Endodermal cell (in vitro differentiated cells): ENCODE measurements at regions not wholly inside any gene's neighbourhood (a gene's known extent, or its start where the extent isn't known, plus 50 kb on each side); places are given as distances from the start of the nearest gene placed in this dataset.

Experiments
- DNase-seq: peaks from one replicate; pipeline ENCODE4 v3.0.0-alpha.2; 2017
- H3K27ac ChIP-seq: 2 replicates; pipeline ENCODE4 v1.5.1; 2013; ENCODE audit warnings: mild to moderate bottlenecking, low read depth, low read length, moderate library complexity
- H3K27me3 ChIP-seq: 2 replicates; pipeline ENCODE4 v1.6.1; 2013; ENCODE audit warnings: mild to moderate bottlenecking, low read length, moderate library complexity; ENCODE audit not compliant: insufficient read depth, control insufficient read depth, poor library complexity, severe bottlenecking
- H3K36me3 ChIP-seq: 2 replicates; pipeline ENCODE4 v1.7.0; 2013; ENCODE audit warnings: mild to moderate bottlenecking, low read length, moderate library complexity; ENCODE audit not compliant: control insufficient read depth, insufficient read depth
- H3K4me1 ChIP-seq: one replicate; pipeline ENCODE4 v1.7.0; 2013; ENCODE audit warnings: low read length; ENCODE audit not compliant: control insufficient read depth, insufficient read depth
- H3K4me3 ChIP-seq: 2 replicates; pipeline ENCODE4 v1.5.1; 2013; ENCODE audit warnings: mild to moderate bottlenecking, low read length, moderate library complexity
- H3K9ac ChIP-seq: 2 replicates; pipeline ENCODE4 v1.6.1; 2013; ENCODE audit warnings: mild to moderate bottlenecking, low read length, moderate library complexity; ENCODE audit not compliant: poor library complexity, severe bottlenecking; ENCODE audit errors: extremely low read depth
- H3K9me3 ChIP-seq: 2 replicates; pipeline ENCODE4 v1.6.1; 2013; ENCODE audit warnings: mild to moderate bottlenecking, low read length, moderate library complexity; ENCODE audit not compliant: control insufficient read depth
- H3K27ac Mint-ChIP-seq: 2 replicates; pipeline ENCODE4 v1.8.0; 2020; ENCODE audit warnings: mixed read lengths
- H3K27me3 Mint-ChIP-seq: 2 replicates; pipeline ENCODE4 v1.8.0; 2021; ENCODE audit warnings: mild to moderate bottlenecking, mixed read lengths; ENCODE audit not compliant: insufficient read depth
- H3K36me3 Mint-ChIP-seq: 2 replicates; pipeline ENCODE4 v1.8.0; 2020; ENCODE audit warnings: low read depth, mixed read lengths
- H3K4me1 Mint-ChIP-seq: 2 replicates; pipeline ENCODE4 v1.8.0; 2020; ENCODE audit warnings: mixed read lengths
- H3K4me3 Mint-ChIP-seq: 2 replicates; pipeline ENCODE4 v1.8.0; 2020; ENCODE audit warnings: mild to moderate bottlenecking, moderate library complexity, mixed read lengths
- H3K9me3 Mint-ChIP-seq: 2 replicates; pipeline ENCODE4 v1.8.0; 2020; ENCODE audit warnings: mild to moderate bottlenecking, mixed read lengths
- CTCF ChIP-seq: fragments of 200-600 bp; sonication (generic); conservative IDR thresholded peaks from 2 replicates; pipeline ENCODE4 v1.5.0; 2021; ENCODE audit warnings: antibody characterized with exemption, mild to moderate bottlenecking
- WGBS, 2 experiments: methylation state at CpG; one replicate each; pipeline versions ENCODE4 v1.1.5 to v1.1.7; 2013; ENCODE audit warnings: missing lambda C conversion rate in 2 of 2, mixed read lengths in 1 of 2; ENCODE audit not compliant: insufficient coverage in 1 of 2, insufficient read length in 1 of 2; 5-methylcytosine and 5-hydroxymethylcytosine counted together

DNA sequence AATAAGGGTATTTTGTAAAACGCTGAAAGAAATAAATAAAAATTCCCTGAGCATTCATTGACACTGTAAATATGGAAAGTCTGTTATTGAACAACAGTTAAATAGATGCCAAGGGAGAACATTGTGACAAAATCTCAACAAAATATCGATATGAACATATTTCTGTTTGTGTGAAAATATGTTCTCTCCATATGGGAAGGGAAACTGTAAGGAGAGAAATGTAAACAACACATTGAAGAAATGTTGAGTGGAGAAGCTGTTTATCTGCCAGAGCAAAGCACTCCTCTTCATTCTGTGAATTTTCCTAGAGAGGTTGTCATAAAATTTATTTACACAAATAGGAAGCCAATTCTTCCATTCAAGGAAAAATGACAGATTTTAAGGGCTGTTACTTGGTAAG is 57.1 kb upstream of the EOMES start:
- Mint-ChIP-seq H3K27me3 (no peaks in the 10 kb centered on the region), H3K27ac (no peak overlapping the region), H3K9me3 (no peaks in the 10 kb centered on the region), H3K4me1 (peaks cover 12% of the 10 kb centered on the region), H3K4me3 (no peak overlapping the region), H3K36me3 (no peaks in the 10 kb centered on the region)
- no peak overlapping the region for H3K4me3 ChIP-seq
- DNase-seq, result no peak
- no peak overlapping the region for H3K9ac ChIP-seq
- no peaks in the 10 kb centered on the region for H3K4me1 ChIP-seq
- no peak overlapping the region for H3K27ac ChIP-seq
- no peaks in the 10 kb centered on the region for H3K36me3 ChIP-seq
- no peaks in the 10 kb centered on the region for H3K9me3 ChIP-seq
- TF ChIP-seq CTCF, result no peak
- no peaks in the 10 kb centered on the region for H3K27me3 ChIP-seq
- WGBS, 2 experiments, result 89 to 92% methylated on average over 2 of the region's 2 CpGs

DNA sequence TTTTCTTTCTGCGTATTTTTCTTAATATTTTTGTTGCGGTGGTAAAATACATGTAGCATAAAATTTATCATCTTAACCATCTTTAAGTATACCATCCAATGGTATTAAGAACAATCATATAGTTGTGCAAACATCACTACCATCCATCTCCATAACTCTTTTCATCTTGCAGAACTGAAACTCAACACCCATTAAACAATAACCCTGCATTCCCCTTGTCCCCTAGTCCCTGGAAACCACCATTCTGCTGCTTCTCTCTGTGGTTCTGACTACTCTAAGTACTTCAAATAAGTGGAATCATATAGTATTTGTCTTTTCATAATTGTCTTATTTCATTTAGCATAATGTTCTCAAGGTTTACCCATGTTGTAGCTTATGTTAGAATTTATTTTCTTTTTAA is 67.3 kb upstream of the EOMES start:
- no peak for DNase-seq
- no peak overlapping the region for H3K27ac ChIP-seq
- 100% methylated on average over 2 of the region's 2 CpGs; no CpG with 5 or more reads in 1 of the 2 experiments for WGBS, 2 experiments
- no peak overlapping the region for H3K4me3 ChIP-seq
- H3K4me1 ChIP-seq, result no peaks in the 10 kb centered on the region
- Mint-ChIP-seq H3K36me3 (no peaks in the 10 kb centered on the region), H3K27me3 (no peaks in the 10 kb centered on the region), H3K27ac (no peak overlapping the region), H3K4me1 (no peaks in the 10 kb centered on the region), H3K9me3 (no peaks in the 10 kb centered on the region), H3K4me3 (no peak overlapping the region)
- TF ChIP-seq CTCF, result no peak
- H3K9ac ChIP-seq, result no peak overlapping the region
- H3K27me3 ChIP-seq, result no peaks in the 10 kb centered on the region
- H3K9me3 ChIP-seq, result no peaks in the 10 kb centered on the region
- H3K36me3 ChIP-seq, result no peaks in the 10 kb centered on the region

GRCh38 chr3:27791956-27792355 is 69.8 kb upstream of the EOMES start:
- Mint-ChIP-seq H3K27me3 (no peaks in the 10 kb centered on the region), H3K9me3 (no peaks in the 10 kb centered on the region), H3K27ac (no peak overlapping the region), H3K4me3 (no peak overlapping the region), H3K36me3 (no peaks in the 10 kb centered on the region), H3K4me1 (no peaks in the 10 kb centered on the region)
- 97 to 100% methylated on average over 2 of the region's 2 CpGs for WGBS, 2 experiments
- Histone ChIP-seq H3K36me3 (no peaks in the 10 kb centered on the region), H3K4me3 (no peak overlapping the region), H3K9ac (no peak overlapping the region), H3K27me3 (no peaks in the 10 kb centered on the region), H3K9me3 (no peaks in the 10 kb centered on the region), H3K4me1 (no peaks in the 10 kb centered on the region), H3K27ac (no peak overlapping the region)
- no peak for DNase-seq
- TF ChIP-seq CTCF, result no peak
